Muscle layer of duodenum (tissue), 2 donors: ENCODE measurements at regions not wholly inside any gene's neighbourhood (a gene's known extent, or its start where the extent isn't known, plus 50 kb on each side); places are given as distances from the start of the nearest gene placed in this dataset.

ENCODE experiments used
- H3K27ac ChIP-seq: one replicate; pipeline ENCODE4 v1.7.0; 2013; ENCODE audit warnings: mild to moderate bottlenecking, low read length
- H3K27me3 ChIP-seq: one replicate; pipeline ENCODE4 v1.7.0; 2013; ENCODE audit warnings: low read depth, mild to moderate bottlenecking, control low read depth, low read length
- H3K36me3 ChIP-seq, 2 donors: one replicate each; pipeline ENCODE4 v1.7.0; 2013; ENCODE audit warnings: low read length in 2 of 2, control low read depth in 1 of 2, mild to moderate bottlenecking in 1 of 2; ENCODE audit not compliant: insufficient read depth in 2 of 2, control insufficient read depth in 1 of 2
- H3K4me1 ChIP-seq, 2 donors: one replicate each; pipeline ENCODE4 v1.7.0; 2013; ENCODE audit warnings: low read length in 2 of 2, mild to moderate bottlenecking in 2 of 2, control low read depth in 1 of 2, moderate library complexity in 1 of 2; ENCODE audit not compliant: insufficient read depth in 2 of 2, control insufficient read depth in 1 of 2
- H3K4me3 ChIP-seq, 2 donors: one replicate each; pipeline ENCODE4 v1.7.0; 2013; ENCODE audit warnings: low read length in 2 of 2, low read depth in 1 of 2, mild to moderate bottlenecking in 1 of 2
- H3K9me3 ChIP-seq, 2 donors: one replicate each; pipeline ENCODE4 v1.7.0; 2013; ENCODE audit warnings: low read length in 2 of 2, control low read depth in 1 of 2, mild to moderate bottlenecking in 1 of 2; ENCODE audit not compliant: control insufficient read depth in 1 of 2
- donor health status: healthy.

- Histone ChIP-seq H3K27ac (no peak overlapping the region), H3K36me3 (no peaks in the 10 kb centered on the region), H3K27me3 (no peaks in the 10 kb centered on the region), H3K4me3 (no peak overlapping the region), H3K4me1 (no peaks in the 10 kb centered on the region), H3K9me3 (peaks cover 0 to 2% of the 10 kb centered on the region in 2 donors)
Observed at GRCh38 chr13:54912367-54912766, 1883.8 kb downstream of the OLFM4 start.

GRCh38 chr13:54913668-54914067 is 1885.1 kb downstream of the OLFM4 start:
- H3K36me3 ChIP-seq: no peaks in the 10 kb centered on the region
- peaks cover 0 to 4% of the 10 kb centered on the region in 2 donors for H3K9me3 ChIP-seq
- no peaks in the 10 kb centered on the region for H3K27me3 ChIP-seq
- H3K4me1 ChIP-seq: no peaks in the 10 kb centered on the region
- H3K4me3 ChIP-seq: no peak overlapping the region
- no peak overlapping the region for H3K27ac ChIP-seq

- no peaks in the 10 kb centered on the region for H3K9me3 ChIP-seq
- no peaks in the 10 kb centered on the region for H3K27me3 ChIP-seq
- H3K36me3 ChIP-seq: no peaks in the 10 kb centered on the region
- H3K4me3 ChIP-seq: no peak overlapping the region
- no peaks in the 10 kb centered on the region for H3K4me1 ChIP-seq
- no peak overlapping the region for H3K27ac ChIP-seq
Observed at GRCh38 chr13:54927538-54927937, 1898.9 kb downstream of the OLFM4 start.

GRCh38 chr13:54928071-54928470 is 1899.5 kb downstream of the OLFM4 start:
- H3K27me3 ChIP-seq: no peaks in the 10 kb centered on the region
- no peaks in the 10 kb centered on the region for H3K9me3 ChIP-seq
- no peaks in the 10 kb centered on the region for H3K4me1 ChIP-seq
- H3K27ac ChIP-seq: no peak overlapping the region
- H3K36me3 ChIP-seq: no peaks in the 10 kb centered on the region
- H3K4me3 ChIP-seq: no peak overlapping the region

DNA sequence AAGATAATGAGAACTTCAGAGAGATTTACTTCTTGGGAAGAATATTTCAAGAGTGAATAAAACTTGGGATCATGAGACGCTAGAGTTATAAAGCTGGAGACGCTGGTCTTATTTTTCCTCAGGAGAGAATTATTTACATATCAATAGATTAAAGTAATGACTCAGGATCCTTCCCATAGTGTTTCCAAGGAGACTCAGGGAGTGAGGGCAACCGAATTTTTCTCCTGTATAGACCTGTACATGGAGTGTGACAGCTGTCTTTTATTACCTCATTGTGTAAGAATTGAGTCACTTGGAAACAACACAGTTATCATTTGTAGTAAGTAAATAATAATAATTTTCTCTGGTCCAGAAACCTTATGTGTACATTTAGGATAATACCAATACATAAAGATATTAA is 1905.5 kb downstream of the OLFM4 start:
- H3K9me3 ChIP-seq: no peaks in the 10 kb centered on the region
- no peaks in the 10 kb centered on the region for H3K27me3 ChIP-seq
- no peak overlapping the region for H3K27ac ChIP-seq

DNA sequence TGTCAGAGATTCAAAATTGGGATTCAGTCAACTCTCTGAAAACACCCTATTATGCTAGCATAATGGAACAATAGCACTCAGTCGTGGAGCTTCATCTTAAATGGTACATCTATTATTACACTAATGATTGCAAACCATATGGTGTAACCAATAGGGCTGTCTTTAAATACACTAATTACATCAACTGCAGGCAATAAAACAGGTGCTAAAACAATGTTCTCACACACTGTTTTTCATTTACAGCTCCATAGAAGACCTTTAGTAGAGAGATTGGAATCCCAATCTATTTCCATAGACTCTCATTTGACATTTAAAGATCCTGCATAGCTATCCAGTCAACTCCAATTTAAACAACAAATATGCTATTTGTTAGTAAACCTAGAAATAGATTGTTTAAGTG is 1917.4 kb downstream of the OLFM4 start:
- Histone ChIP-seq H3K27me3 (no peaks in the 10 kb centered on the region), H3K4me1 (no peaks in the 10 kb centered on the region), H3K27ac (no peak overlapping the region), H3K4me3 (no peak overlapping the region), H3K9me3 (no peaks in the 10 kb centered on the region), H3K36me3 (no peaks in the 10 kb centered on the region)

More for the DNA sequence above, 1905.5 kb downstream of the OLFM4 start:
- no peak overlapping the region for H3K4me3 ChIP-seq
- no peaks in the 10 kb centered on the region for H3K4me1 ChIP-seq
- H3K36me3 ChIP-seq: no peaks in the 10 kb centered on the region

DNA sequence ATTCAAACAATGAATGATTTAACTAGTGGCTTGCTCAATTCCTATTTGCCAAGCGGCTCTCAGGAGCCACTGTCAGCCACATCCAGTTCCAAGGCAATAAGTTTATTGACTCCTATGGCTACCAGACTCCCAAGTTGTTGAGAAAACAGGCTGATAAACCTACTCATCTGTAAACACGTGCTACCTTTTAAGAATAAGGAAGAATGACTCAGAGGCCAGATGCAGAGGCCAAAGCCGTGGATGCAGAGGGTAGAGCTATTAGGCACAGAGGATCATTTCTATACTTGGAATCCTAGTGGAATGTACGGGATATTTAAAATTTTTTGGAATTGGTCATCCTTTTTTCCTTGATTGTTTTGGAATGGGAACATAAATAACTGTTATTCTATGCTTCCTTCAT is 1921.1 kb downstream of the OLFM4 start:
- no peaks in the 10 kb centered on the region for H3K9me3 ChIP-seq

DNA sequence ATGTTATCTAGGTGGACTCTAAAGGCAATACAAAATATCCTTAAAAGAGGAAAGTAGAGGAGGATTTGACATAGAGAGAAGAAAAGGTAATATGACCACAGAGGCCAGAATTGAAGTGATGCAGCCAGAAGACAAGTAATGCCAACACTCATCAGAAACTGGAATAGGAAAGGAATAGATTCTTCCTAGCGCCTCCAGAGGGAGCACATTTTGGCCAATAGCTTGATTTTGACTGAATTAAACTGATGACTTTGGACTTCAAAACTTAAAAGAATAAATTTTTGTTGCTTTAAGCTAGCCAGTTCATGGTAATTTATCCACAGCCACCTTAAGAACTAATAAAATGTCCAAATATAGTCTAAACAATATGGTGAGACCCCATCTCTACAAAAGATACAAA is 1921.9 kb downstream of the OLFM4 start:
- no peak overlapping the region for H3K4me3 ChIP-seq
- H3K9me3 ChIP-seq: no peaks in the 10 kb centered on the region
- no peak overlapping the region for H3K27ac ChIP-seq
- no peaks in the 10 kb centered on the region for H3K27me3 ChIP-seq
- H3K36me3 ChIP-seq: no peaks in the 10 kb centered on the region
- H3K4me1 ChIP-seq: no peaks in the 10 kb centered on the region

More for the DNA sequence above, 1921.1 kb downstream of the OLFM4 start:
- Histone ChIP-seq H3K27ac (no peak overlapping the region), H3K36me3 (no peaks in the 10 kb centered on the region), H3K4me3 (no peak overlapping the region), H3K27me3 (no peaks in the 10 kb centered on the region), H3K4me1 (no peaks in the 10 kb centered on the region)

- H3K4me3 ChIP-seq: no peak overlapping the region
- no peaks in the 10 kb centered on the region for H3K27me3 ChIP-seq
- no peak overlapping the region for H3K27ac ChIP-seq
Observed at GRCh38 chr13:54953786-54954185, 1925.2 kb downstream of the OLFM4 start.

GRCh38 chr13:54958781-54959180 is 1930.2 kb downstream of the OLFM4 start:
- H3K36me3 ChIP-seq: no peaks in the 10 kb centered on the region
- H3K4me1 ChIP-seq: no peaks in the 10 kb centered on the region
- H3K27me3 ChIP-seq: no peaks in the 10 kb centered on the region
- H3K9me3 ChIP-seq: peaks cover 0 to 17% of the 10 kb centered on the region in 2 donors
- no peak overlapping the region for H3K4me3 ChIP-seq
- no peak overlapping the region for H3K27ac ChIP-seq

More at GRCh38 chr13:54953786-54954185, 1925.2 kb downstream of the OLFM4 start:
- H3K4me1 ChIP-seq: no peaks in the 10 kb centered on the region
- H3K36me3 ChIP-seq: no peaks in the 10 kb centered on the region
- peaks cover 0 to 4% of the 10 kb centered on the region in 2 donors for H3K9me3 ChIP-seq

DNA sequence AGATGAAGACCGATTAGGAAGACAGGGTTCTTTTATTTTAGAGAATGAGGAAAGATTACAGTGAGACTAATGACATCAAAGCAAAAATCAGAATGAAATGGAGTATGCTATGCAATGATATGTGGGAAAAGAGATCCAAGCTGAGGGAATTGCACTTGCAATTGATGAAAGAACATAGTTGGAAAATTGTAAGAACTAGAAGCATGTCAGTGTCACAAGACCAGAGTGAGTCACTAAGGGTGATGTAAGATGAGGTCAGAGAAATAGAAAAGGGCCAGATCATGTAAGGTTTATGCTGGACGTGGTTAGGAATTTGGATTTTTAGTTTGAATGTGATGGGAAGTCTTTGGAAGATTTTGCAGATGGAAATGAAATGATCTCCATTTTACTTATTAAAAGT is 1937.3 kb downstream of the OLFM4 start:
- Histone ChIP-seq H3K36me3 (no peaks in the 10 kb centered on the region), H3K9me3 (peaks cover 0 to 7% of the 10 kb centered on the region in 2 donors), H3K4me1 (no peaks in the 10 kb centered on the region), H3K27me3 (no peaks in the 10 kb centered on the region), H3K27ac (no peak overlapping the region), H3K4me3 (no peak overlapping the region)

GRCh38 chr13:54972838-54973237 is 1944.2 kb downstream of the OLFM4 start:
- Histone ChIP-seq H3K27me3 (no peaks in the 10 kb centered on the region), H3K4me1 (no peaks in the 10 kb centered on the region), H3K36me3 (no peaks in the 10 kb centered on the region), H3K27ac (no peak overlapping the region), H3K4me3 (no peak overlapping the region), H3K9me3 (no peaks in the 10 kb centered on the region)
